WERI-Rb-1 (cell line): ENCODE measurements at regions not wholly inside any gene's neighbourhood (a gene's known extent, or its start where the extent isn't known, plus 50 kb on each side); places are given as distances from the start of the nearest gene placed in this dataset.
"Not testable (repeated sequence)": the region's sequence is repeated elsewhere in the genome, so short reads cannot be mapped to it uniquely, and the experiment has no call there.

Source experiments
- DNase-seq: peaks from one replicate; pipeline ENCODE4 v3.0.0-alpha.2; 2020
- H3K27ac ChIP-seq: fragments of 250-450 bp; sonication (Bioruptor Pico); 2 replicates; pipeline ENCODE4 v1.5.1; 2020; ENCODE audit warnings: mild to moderate bottlenecking, moderate library complexity
- H3K27me3 ChIP-seq: fragments of 250-450 bp; sonication (Bioruptor Pico); 2 replicates; pipeline ENCODE4 v1.5.1; 2021; ENCODE audit warnings: mild to moderate bottlenecking, low read depth, moderate library complexity; ENCODE audit not compliant: insufficient read depth, severe bottlenecking
- H3K36me3 ChIP-seq: fragments of 250-450 bp; sonication (Bioruptor Pico); 2 replicates; pipeline ENCODE4 v1.5.1; 2020; ENCODE audit warnings: mild to moderate bottlenecking, moderate library complexity
- H3K4me3 ChIP-seq: 2 replicates; pipeline ENCODE4 v1.5.1; 2011; ENCODE audit warnings: low read depth, mild to moderate bottlenecking, control low read depth, low read length
- H3K9me3 ChIP-seq: fragments of 250-450 bp; sonication (Bioruptor Pico); 2 replicates; pipeline ENCODE4 v1.5.1; 2021; ENCODE audit warnings: mild to moderate bottlenecking, moderate library complexity; ENCODE audit not compliant: severe bottlenecking
- TF ChIP-seq, protein P1 (sequence below): IDR thresholded peaks from 2 replicates; pipeline ENCODE4 v1.5.1; 2011; ENCODE audit warnings: low read depth, mild to moderate bottlenecking, control low read depth, inconsistent platforms, low read length

- TF ChIP-seq, protein P1, sequence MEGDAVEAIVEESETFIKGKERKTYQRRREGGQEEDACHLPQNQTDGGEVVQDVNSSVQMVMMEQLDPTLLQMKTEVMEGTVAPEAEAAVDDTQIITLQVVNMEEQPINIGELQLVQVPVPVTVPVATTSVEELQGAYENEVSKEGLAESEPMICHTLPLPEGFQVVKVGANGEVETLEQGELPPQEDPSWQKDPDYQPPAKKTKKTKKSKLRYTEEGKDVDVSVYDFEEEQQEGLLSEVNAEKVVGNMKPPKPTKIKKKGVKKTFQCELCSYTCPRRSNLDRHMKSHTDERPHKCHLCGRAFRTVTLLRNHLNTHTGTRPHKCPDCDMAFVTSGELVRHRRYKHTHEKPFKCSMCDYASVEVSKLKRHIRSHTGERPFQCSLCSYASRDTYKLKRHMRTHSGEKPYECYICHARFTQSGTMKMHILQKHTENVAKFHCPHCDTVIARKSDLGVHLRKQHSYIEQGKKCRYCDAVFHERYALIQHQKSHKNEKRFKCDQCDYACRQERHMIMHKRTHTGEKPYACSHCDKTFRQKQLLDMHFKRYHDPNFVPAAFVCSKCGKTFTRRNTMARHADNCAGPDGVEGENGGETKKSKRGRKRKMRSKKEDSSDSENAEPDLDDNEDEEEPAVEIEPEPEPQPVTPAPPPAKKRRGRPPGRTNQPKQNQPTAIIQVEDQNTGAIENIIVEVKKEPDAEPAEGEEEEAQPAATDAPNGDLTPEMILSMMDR: no peak
- Histone ChIP-seq H3K36me3 (no peaks in the 10 kb centered on the region), H3K9me3 (no peaks in the 10 kb centered on the region), H3K27me3 (no peaks in the 10 kb centered on the region), H3K27ac (no peak overlapping the region), H3K4me3 (no peak overlapping the region)
- DNase-seq: no peak
These were observed 589.5 kb upstream of the B3GAT1 start for GRCh38 chr11:135001581-135001980.

GRCh38 chr11:135001065-135001464, 589.0 kb upstream of the B3GAT1 start:
- H3K27ac ChIP-seq, H3K9me3 ChIP-seq, H3K27me3 ChIP-seq, H3K36me3 ChIP-seq, H3K4me3 ChIP-seq, DNase-seq: not testable (repeated sequence)

GRCh38 chr11:134999590-134999989, 587.5 kb upstream of the B3GAT1 start:
- no peaks in the 10 kb centered on the region for H3K9me3 ChIP-seq
- no peaks in the 10 kb centered on the region for H3K27me3 ChIP-seq
- H3K4me3 ChIP-seq: no peak overlapping the region
- TF ChIP-seq, protein P1: peak; percentile 53
- peak; percentile 85 for DNase-seq
- no peak overlapping the region for H3K27ac ChIP-seq
- H3K36me3 ChIP-seq: no peaks in the 10 kb centered on the region

- H3K27ac ChIP-seq: no peak overlapping the region
These were observed 585.7 kb upstream of the B3GAT1 start for GRCh38 chr11:134997652-134998320.

GRCh38 chr11:134995741-134996140, 583.7 kb upstream of the B3GAT1 start:
- no peak for DNase-seq
- Histone ChIP-seq H3K9me3 (no peaks in the 10 kb centered on the region), H3K4me3 (no peak overlapping the region), H3K27me3 (no peaks in the 10 kb centered on the region), H3K27ac (no peak overlapping the region), H3K36me3 (no peaks in the 10 kb centered on the region)
- TF ChIP-seq, protein P1: no peak

More at GRCh38 chr11:134997652-134998320, 585.7 kb upstream of the B3GAT1 start:
- TF ChIP-seq, protein P1: no peak
- Histone ChIP-seq H3K36me3 (no peaks in the 10 kb centered on the region), H3K9me3 (no peaks in the 10 kb centered on the region), H3K27me3 (no peaks in the 10 kb centered on the region), H3K4me3 (no peak overlapping the region)
- DNase-seq: no peak

DNA sequence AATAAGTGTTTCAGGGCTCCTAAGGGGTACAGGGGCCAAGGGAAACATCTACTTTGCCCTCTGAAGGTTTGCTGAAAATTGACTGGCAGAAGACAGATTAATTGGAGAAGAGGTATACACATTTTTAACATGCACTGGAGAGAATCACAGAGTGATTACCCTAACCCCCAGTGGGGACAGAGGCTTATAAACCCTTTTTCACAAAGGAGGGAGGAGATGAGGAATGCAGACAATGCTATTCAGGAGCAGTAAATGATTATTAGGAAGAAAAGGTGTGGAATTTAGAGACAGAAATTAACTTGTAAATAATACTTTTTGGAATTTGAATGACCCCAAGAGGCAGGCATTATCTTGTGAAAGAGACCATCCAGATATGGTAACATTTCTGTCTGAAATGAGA, 582.4 kb upstream of the B3GAT1 start:
- no peak overlapping the region for H3K27ac ChIP-seq
- DNase-seq: no peak

More for the DNA sequence above, 582.4 kb upstream of the B3GAT1 start:
- no peak overlapping the region for H3K4me3 ChIP-seq
- no peaks in the 10 kb centered on the region for H3K27me3 ChIP-seq
- no peaks in the 10 kb centered on the region for H3K36me3 ChIP-seq
- TF ChIP-seq, protein P1: no peak
- no peaks in the 10 kb centered on the region for H3K9me3 ChIP-seq
